DOHH2 (cell line): ENCODE measurements at regions not wholly inside any gene's neighbourhood (a gene's known extent, or its start where the extent isn't known, plus 50 kb on each side); places are given as distances from the start of the nearest gene placed in this dataset.

Experiments used
- CTCF ChIP-seq: fragments of 200-600 bp; sonication (generic); IDR thresholded peaks from one replicate; pipeline ENCODE4 v1.5.1; 2014; ENCODE audit warnings: antibody characterized with exemption, mild to moderate bottlenecking, low read depth, low read length; ENCODE audit not compliant: poor library complexity, severe bottlenecking
- EZH2phosphoT487 ChIP-seq: fragments of 200-600 bp; sonication (generic); IDR thresholded peaks from 2 replicates; pipeline ENCODE4 v1.6.1; 2017; ENCODE audit warnings: borderline replicate concordance, mild to moderate bottlenecking, antibody characterized with exemption, low read length, moderate library complexity, mixed read lengths

DNA sequence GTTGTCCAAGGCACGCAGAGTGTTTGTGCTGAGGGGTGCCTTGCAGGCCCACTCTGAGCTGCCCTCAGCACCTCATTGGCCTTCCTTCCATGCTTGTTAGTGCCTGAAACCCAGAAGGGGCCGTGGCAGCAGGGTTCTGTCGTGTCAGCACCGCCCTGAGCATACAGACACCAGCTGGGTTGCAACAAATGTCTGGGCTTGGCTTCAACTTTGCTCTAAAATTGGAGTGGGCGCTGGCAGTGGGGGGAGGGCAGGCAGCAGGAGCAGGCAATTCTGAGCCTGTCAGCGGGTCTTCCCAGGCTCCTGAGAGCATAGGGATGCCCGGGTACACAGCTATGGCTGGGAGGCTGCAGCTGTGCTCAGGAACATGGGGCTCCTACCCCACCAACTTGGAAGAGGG, 464.3 kb downstream of the EPHA3 start:
- TF ChIP-seq CTCF (no peak), EZH2phosphoT487 (no peak)
